ENCODE measurements at regions not wholly inside any gene's neighbourhood (a gene's known extent, or its start where the extent isn't known, plus 50 kb on each side); places are given as distances from the start of the nearest gene placed in this dataset.
"Not testable (repeated sequence)": the region's sequence is repeated elsewhere in the genome, so short reads cannot be mapped to it uniquely, and the experiment has no call there.

- ATAC-seq (no peak), DNase-seq (no peak)
- H3K4me3 ChIP-seq: no peak overlapping the region
- 77 to 84% (median 81%) methylated on average over 3 of the region's 3 CpGs for WGBS, 3 donors
- TF ChIP-seq CTCF (IDR thresholded peaks at IDR 0.05): no peak
- no peak overlapping the region for H3K27ac ChIP-seq
- H3K36me3 ChIP-seq (ENCODE audit: insufficient read depth in 1 of 2, low read depth in 1 of 2): no peaks in the 10 kb centered on the region
- no peaks in the 10 kb centered on the region for H3K27me3 ChIP-seq (ENCODE audit: insufficient read depth in 3 of 3, low read length in 2 of 3)
- intact Hi-C loops (cut with DNase I): no loop called here
- no peaks in the 10 kb centered on the region for H3K9me3 ChIP-seq
- no peaks in the 10 kb centered on the region for H3K4me1 ChIP-seq
Measured at GRCh38 chr1:191729742-191730141, 428.5 kb upstream of the RGS18 start.

- H3K27me3 ChIP-seq (ENCODE audit: insufficient read depth in 3 of 3, low read length in 2 of 3); H3K27ac ChIP-seq; DNase-seq; H3K36me3 ChIP-seq (ENCODE audit: insufficient read depth in 1 of 2, low read depth in 1 of 2); ATAC-seq; intact Hi-C loops (cut with DNase I); H3K4me3 ChIP-seq; H3K4me1 ChIP-seq; H3K9me3 ChIP-seq: not testable (repeated sequence)
- WGBS, 3 donors: 96 to 98% (median 96%) methylated on average over 32 to 49 of the region's 49 CpGs
Measured at GRCh38 chr1:191731608-191732302, 426.5 kb upstream of the RGS18 start.

- Histone ChIP-seq H3K9me3 (no peaks in the 10 kb centered on the region), H3K27ac (no peak overlapping the region), H3K4me1 (no peaks in the 10 kb centered on the region), H3K4me3 (no peak overlapping the region), H3K36me3 (ENCODE audit: insufficient read depth in 1 of 2, low read depth in 1 of 2) (no peaks in the 10 kb centered on the region), H3K27me3 (ENCODE audit: insufficient read depth in 3 of 3, low read length in 2 of 3) (no peaks in the 10 kb centered on the region)
- no peak for ATAC-seq
- intact Hi-C loops (cut with DNase I): no loop called here
- no peak for DNase-seq
- TF ChIP-seq CTCF (IDR thresholded peaks at IDR 0.05): no peak
Measured at GRCh38 chr1:191734321-191734720, 423.9 kb upstream of the RGS18 start.

GRCh38 chr1:191739544-191739943 lies 418.7 kb upstream of the RGS18 start:
- Histone ChIP-seq H3K4me3 (no peak overlapping the region), H3K4me1 (no peaks in the 10 kb centered on the region), H3K9me3 (no peaks in the 10 kb centered on the region), H3K27me3 (ENCODE audit: insufficient read depth in 3 of 3, low read length in 2 of 3) (no peaks in the 10 kb centered on the region), H3K27ac (no peak overlapping the region), H3K36me3 (ENCODE audit: insufficient read depth in 1 of 2, low read depth in 1 of 2) (no peaks in the 10 kb centered on the region)
- 73 to 75% (median 73%) methylated on average over 2 of the region's 2 CpGs for WGBS, 3 donors
- no peak for DNase-seq
- ATAC-seq: no peak
- intact Hi-C loops (cut with DNase I): no loop called here
- TF ChIP-seq CTCF (IDR thresholded peaks at IDR 0.05): no peak

DNA sequence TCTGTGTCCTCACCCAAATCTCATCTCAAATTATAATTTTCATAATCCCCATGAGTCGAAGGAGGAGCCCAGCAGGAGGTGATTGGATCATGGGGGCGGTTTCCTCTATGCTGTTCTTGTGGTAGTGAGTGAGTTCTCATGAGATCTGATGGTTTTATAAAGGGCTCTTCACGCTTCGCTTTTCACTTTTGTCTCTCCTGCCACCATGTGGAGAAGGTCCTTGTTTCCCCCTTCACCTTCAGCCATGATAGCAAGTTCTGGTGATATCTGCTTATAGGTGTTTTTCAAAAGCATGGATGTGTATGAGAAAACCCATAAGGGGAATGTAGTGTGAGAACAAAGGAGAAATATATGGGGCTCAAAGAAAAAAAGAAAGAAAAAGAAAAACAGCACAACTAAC lies 405.9 kb upstream of the RGS18 start:
- DNase-seq (no peak), ATAC-seq (no peak)
- no peak overlapping the region for H3K27ac ChIP-seq
- H3K4me3 ChIP-seq: no peak overlapping the region
- no peaks in the 10 kb centered on the region for H3K9me3 ChIP-seq
- no peaks in the 10 kb centered on the region for H3K4me1 ChIP-seq
- intact Hi-C loops (cut with DNase I): no loop called here
- no peaks in the 10 kb centered on the region for H3K27me3 ChIP-seq (ENCODE audit: insufficient read depth in 3 of 3, low read length in 2 of 3)
- 86 to 90% (median 90%) methylated on average over 4 of the region's 4 CpGs for WGBS, 3 donors
- no peaks in the 10 kb centered on the region for H3K36me3 ChIP-seq (ENCODE audit: insufficient read depth in 1 of 2, low read depth in 1 of 2)
- no peak for TF ChIP-seq CTCF (IDR thresholded peaks at IDR 0.05)

Data from psoas muscle (tissue), 7 donors.